Breast epithelium (tissue), 4 donors: ENCODE measurements at regions not wholly inside any gene's neighbourhood (a gene's known extent, or its start where the extent isn't known, plus 50 kb on each side); places are given as distances from the start of the nearest gene placed in this dataset.

Experiments
- DNase-seq, 2 donors: peaks; one replicate each; pipeline ENCODE4 v3.0.0-alpha.2; 2019; ENCODE audit warnings: low spot score in 2 of 2
- H3K27ac ChIP-seq, 2 donors: fragments of 200-600 bp; sonication (generic) in 1 of 2; one replicate each; pipeline ENCODE4 v1.5.1; 2016 to 2019; ENCODE audit warnings: mild to moderate bottlenecking in 1 of 2
- H3K27me3 ChIP-seq, 2 donors: fragments of 200-600 bp; sonication (generic) in 1 of 2; one replicate each; pipeline versions ENCODE4 v1.5.1 to v1.6.0; 2017 to 2019; ENCODE audit warnings: control low read depth in 1 of 2, mild to moderate bottlenecking in 1 of 2
- H3K36me3 ChIP-seq: fragments of 200-600 bp; one replicate; pipeline ENCODE4 v1.5.1; 2019
- H3K4me1 ChIP-seq, 2 donors: fragments of 200-600 bp; sonication (generic); one replicate each; pipeline ENCODE4 v1.5.1; 2016 to 2019; ENCODE audit warnings: control low read depth in 1 of 2
- H3K4me3 ChIP-seq, 3 donors: fragments of 200-600 bp; sonication (generic); 1 replicate in 2 of 3; 2 replicates in 1 of 3; pipeline ENCODE4 v1.5.1; 2016 to 2019; ENCODE audit warnings: mild to moderate bottlenecking in 3 of 3, moderate library complexity in 2 of 3
- H3K9me3 ChIP-seq, 2 donors: fragments of 200-600 bp; sonication (generic) in 1 of 2; one replicate each; pipeline ENCODE4 v1.5.1; 2016 to 2019; ENCODE audit warnings: control low read depth in 1 of 2
- POLR2A ChIP-seq: fragments of 450-650 bp; IDR thresholded peaks from one replicate; pipeline ENCODE4 v1.6.1; 2016; ENCODE audit warnings: antibody characterized with exemption, mild to moderate bottlenecking, moderate library complexity
- POLR2AphosphoS5 ChIP-seq, 3 donors: sonication (generic); formaldehyde crosslinking; IDR thresholded peaks; one replicate each; pipeline ENCODE4 v1.6.1; 2017; ENCODE audit warnings: antibody characterized with exemption in 3 of 3
- intact Hi-C: fragments of 100-400 bp; cut with DNase I; formaldehyde crosslinking; loops from one replicate; pipeline ENCODE4 v1.15.1; 2023; ENCODE audit warnings: low total_unique reads
- TF ChIP-seq, protein P1 (sequence below), 3 donors: fragments of 450-650 bp; IDR thresholded peaks; one replicate each; pipeline ENCODE4 v1.5.1; 2016 to 2017; ENCODE audit warnings: antibody characterized with exemption in 3 of 3, mild to moderate bottlenecking in 3 of 3, moderate library complexity in 3 of 3

DNA sequence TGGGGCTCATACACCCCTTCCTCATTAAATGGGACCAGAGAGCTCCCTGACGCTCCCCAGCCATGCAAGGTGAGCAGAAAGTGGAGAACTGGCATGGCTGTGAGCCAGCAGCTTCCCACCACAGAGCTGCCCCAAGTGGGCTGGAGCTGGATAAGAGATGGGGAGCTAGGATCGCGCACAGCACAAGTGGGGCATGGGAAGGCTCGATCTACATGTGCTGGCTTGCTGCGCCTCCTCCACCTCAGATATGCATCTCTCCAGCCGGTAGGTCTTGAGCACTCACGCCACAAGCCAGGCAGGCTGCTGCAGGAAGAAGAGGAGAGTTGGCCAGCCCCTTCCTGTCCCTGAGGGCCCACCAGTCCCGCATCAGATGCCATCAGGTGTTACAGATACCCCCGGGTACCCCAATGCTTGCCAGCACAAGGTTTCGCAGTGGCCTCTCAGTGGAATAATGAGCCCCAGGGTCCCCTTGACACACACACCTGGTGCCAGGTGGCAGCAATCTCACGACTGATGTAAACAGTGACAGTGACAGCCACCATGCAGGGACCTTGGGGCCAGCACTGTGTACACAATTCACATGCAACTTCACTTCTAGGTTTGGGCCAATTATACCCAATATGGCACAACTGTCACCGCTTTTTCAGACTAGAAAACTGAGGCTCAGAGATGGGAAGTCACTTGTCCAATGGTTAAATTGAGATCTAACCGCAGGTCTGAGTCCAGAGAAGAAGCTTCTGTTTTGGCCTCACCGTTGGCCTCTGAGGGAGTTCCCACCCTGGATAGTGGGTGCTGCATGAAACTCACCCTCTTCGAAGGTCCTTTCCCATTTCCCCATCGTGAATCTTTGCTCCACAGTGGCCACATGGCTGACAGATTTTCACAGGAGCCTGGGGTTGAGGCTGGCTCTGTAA is 79.3 kb downstream of the OAT start:
- no peaks in the 10 kb centered on the region for H3K4me1 ChIP-seq
- TF ChIP-seq POLR2AphosphoS5 (IDR thresholded peaks at IDR 0.05) (no peak), POLR2A (no peak)
- TF ChIP-seq, protein P1, sequence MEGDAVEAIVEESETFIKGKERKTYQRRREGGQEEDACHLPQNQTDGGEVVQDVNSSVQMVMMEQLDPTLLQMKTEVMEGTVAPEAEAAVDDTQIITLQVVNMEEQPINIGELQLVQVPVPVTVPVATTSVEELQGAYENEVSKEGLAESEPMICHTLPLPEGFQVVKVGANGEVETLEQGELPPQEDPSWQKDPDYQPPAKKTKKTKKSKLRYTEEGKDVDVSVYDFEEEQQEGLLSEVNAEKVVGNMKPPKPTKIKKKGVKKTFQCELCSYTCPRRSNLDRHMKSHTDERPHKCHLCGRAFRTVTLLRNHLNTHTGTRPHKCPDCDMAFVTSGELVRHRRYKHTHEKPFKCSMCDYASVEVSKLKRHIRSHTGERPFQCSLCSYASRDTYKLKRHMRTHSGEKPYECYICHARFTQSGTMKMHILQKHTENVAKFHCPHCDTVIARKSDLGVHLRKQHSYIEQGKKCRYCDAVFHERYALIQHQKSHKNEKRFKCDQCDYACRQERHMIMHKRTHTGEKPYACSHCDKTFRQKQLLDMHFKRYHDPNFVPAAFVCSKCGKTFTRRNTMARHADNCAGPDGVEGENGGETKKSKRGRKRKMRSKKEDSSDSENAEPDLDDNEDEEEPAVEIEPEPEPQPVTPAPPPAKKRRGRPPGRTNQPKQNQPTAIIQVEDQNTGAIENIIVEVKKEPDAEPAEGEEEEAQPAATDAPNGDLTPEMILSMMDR (IDR thresholded peaks at IDR 0.05), result no peak
- no peaks in the 10 kb centered on the region for H3K36me3 ChIP-seq
- no peaks in the 10 kb centered on the region for H3K27me3 ChIP-seq
- H3K27ac ChIP-seq, result no peak overlapping the region
- H3K9me3 ChIP-seq, result no peaks in the 10 kb centered on the region
- intact Hi-C loops, result no loop called here
- no peak overlapping the region for H3K4me3 ChIP-seq
- no peak for DNase-seq

DNA sequence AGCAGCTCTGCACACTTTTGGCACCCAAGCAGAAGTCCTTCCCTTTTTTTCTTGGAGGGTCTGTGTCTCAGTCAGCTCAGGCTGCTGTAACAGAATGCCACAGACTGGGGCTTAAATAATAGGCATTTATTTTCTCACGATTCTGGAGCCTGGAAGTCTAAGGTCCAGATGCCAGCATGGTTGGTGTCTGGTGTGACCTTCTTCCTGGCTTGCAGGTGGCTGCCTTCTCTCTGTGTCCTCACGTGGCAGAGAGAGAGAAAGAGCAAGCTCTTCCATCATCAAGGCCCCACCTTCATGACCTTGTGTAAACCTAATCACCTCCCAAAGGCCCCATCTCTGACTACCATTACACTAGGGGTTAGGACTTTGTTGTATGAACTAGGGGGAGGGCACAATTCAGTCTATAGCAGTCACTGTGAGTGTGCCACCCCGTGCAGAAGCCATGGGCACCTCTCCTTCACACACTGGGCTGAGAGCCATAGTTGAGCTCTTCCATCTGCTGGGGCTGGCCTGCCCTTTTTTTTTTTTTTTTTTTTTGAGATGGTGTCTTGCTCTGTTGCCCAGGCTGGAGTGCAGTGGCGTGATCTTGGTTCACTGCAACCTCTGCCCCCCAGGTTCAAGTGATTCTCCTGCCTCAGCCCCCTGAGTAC is 80.3 kb downstream of the OAT start:
- Histone ChIP-seq H3K4me3 (no peak overlapping the region), H3K36me3 (no peaks in the 10 kb centered on the region), H3K9me3 (no peaks in the 10 kb centered on the region), H3K27me3 (no peaks in the 10 kb centered on the region), H3K4me1 (no peaks in the 10 kb centered on the region), H3K27ac (no peak overlapping the region)
- no peak for DNase-seq
- TF ChIP-seq, protein P1 (IDR thresholded peaks at IDR 0.05), result no peak
- TF ChIP-seq POLR2A (no peak), POLR2AphosphoS5 (IDR thresholded peaks at IDR 0.05) (no peak)
- intact Hi-C loops, result no loop called here

DNA sequence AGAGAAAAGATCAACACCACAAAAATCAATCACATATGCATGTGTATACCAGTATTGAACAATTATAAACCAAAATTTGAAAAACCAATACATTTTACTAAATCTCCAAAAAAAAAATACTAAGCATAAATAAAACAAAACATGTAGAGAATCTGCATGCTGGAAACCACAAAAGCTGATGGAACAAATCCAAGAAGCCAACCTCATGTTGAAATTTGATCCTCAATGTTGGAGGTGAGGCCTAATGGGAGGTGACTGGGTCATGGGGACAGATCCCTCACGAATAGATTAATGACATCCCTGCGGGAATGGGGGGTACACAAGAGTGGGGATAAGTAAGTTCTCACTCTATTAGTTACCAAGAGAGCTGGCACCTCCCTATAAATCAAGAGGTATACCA is 82.5 kb downstream of the OAT start:
- Histone ChIP-seq H3K4me3 (no peak overlapping the region), H3K27me3 (no peaks in the 10 kb centered on the region), H3K9me3 (no peaks in the 10 kb centered on the region), H3K27ac (no peak overlapping the region), H3K4me1 (no peaks in the 10 kb centered on the region), H3K36me3 (no peaks in the 10 kb centered on the region)
- intact Hi-C loops, result no loop called here
- no peak for DNase-seq
- no peak for TF ChIP-seq POLR2AphosphoS5 (IDR thresholded peaks at IDR 0.05)
- TF ChIP-seq, protein P1 (IDR thresholded peaks at IDR 0.05), result no peak
- TF ChIP-seq POLR2A, result no peak

DNA sequence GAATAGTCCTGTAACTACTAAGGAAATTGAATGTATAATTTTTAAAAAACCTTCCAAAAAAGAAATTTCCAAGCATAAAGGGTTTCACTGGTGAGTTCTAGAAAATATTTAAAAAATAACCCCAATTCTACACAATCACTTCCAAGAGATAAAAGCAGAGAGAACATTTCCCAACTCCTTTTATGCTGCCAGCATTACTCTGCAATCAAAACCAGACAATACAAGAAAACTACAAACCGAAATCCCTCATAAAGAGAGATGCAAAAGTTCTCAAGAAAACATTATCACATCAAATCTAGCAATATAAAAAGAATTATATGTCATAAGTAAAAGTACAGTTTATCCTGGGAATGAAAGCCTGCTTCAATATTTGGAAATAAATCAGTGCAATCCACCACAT is 84.8 kb downstream of the OAT start:
- Histone ChIP-seq H3K27ac (no peak overlapping the region), H3K9me3 (no peaks in the 10 kb centered on the region), H3K36me3 (no peaks in the 10 kb centered on the region), H3K4me3 (no peak overlapping the region), H3K27me3 (no peaks in the 10 kb centered on the region), H3K4me1 (no peaks in the 10 kb centered on the region)
- intact Hi-C loops, result no loop called here
- no peak for TF ChIP-seq POLR2AphosphoS5 (IDR thresholded peaks at IDR 0.05)
- no peak for TF ChIP-seq POLR2A
- DNase-seq, result no peak

DNA sequence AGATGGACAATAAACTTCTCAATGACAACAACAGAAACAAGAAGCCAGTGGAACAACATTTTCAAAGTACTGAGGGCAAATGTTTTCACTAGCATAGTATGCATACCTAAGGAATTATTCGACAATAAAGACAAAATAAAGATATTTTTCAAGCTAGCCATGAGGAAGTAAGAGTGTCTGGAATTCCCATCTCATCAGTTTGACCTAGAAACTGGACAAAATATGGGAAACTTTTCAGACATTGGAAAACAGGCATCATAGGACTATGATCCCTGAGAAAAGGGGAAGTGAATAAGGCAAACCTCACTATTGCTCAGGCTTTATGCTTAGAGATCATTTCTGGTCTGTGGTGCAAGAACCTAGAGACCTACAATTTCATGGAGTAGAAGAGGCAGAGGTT is 86.3 kb downstream of the OAT start:
- H3K27me3 ChIP-seq, result no peaks in the 10 kb centered on the region
- no peaks in the 10 kb centered on the region for H3K36me3 ChIP-seq
- DNase-seq, result no peak
- H3K27ac ChIP-seq, result no peak overlapping the region
- no peak for TF ChIP-seq POLR2AphosphoS5 (IDR thresholded peaks at IDR 0.05)
- TF ChIP-seq, protein P1 (IDR thresholded peaks at IDR 0.05), result no peak
- H3K9me3 ChIP-seq, result no peaks in the 10 kb centered on the region
- intact Hi-C loops, result no loop called here
- no peak overlapping the region for H3K4me3 ChIP-seq
- no peaks in the 10 kb centered on the region for H3K4me1 ChIP-seq
